D721Med (cell line): ENCODE measurements at regions not wholly inside any gene's neighbourhood (a gene's known extent, or its start where the extent isn't known, plus 50 kb on each side); places are given as distances from the start of the nearest gene placed in this dataset.

Experiments used
- DNase-seq: peaks from one replicate; pipeline ENCODE4 v3.0.0; 2011; ENCODE audit warnings: low spot score; ENCODE audit not compliant: insufficient read length
- FAIRE-seq: peaks from 2 replicates; lab custom pipeline; 2011; peaks lifted over from hg19 to GRCh38; lab: Jason Lieb, UNC
- TF ChIP-seq, protein P1 (sequence below): IDR thresholded peaks from 2 replicates; pipeline ENCODE4 v1.5.1; 2012; ENCODE audit warnings: mild to moderate bottlenecking, control low read depth; ENCODE audit not compliant: insufficient read depth; ENCODE audit errors: missing control alignments

DNA sequence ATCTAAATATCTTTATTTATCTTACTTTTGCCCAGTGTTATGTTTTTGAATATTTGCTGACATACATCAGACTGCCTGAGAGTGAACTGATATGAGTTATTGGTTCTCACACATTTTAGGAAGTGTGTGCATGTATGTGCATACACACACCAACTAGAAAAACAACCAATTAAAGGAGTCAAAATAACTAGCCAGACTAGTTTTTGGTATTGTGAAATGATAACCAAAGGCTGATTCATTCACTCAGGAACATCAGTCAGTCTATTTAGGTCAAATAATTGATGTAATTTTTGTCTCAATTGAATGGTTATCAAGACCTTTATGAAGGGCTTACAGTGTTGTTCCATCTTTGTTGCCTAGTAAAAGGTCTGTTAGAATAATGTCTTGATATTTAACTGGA, 369.3 kb upstream of the VRK2 start:
- TF ChIP-seq, protein P1, sequence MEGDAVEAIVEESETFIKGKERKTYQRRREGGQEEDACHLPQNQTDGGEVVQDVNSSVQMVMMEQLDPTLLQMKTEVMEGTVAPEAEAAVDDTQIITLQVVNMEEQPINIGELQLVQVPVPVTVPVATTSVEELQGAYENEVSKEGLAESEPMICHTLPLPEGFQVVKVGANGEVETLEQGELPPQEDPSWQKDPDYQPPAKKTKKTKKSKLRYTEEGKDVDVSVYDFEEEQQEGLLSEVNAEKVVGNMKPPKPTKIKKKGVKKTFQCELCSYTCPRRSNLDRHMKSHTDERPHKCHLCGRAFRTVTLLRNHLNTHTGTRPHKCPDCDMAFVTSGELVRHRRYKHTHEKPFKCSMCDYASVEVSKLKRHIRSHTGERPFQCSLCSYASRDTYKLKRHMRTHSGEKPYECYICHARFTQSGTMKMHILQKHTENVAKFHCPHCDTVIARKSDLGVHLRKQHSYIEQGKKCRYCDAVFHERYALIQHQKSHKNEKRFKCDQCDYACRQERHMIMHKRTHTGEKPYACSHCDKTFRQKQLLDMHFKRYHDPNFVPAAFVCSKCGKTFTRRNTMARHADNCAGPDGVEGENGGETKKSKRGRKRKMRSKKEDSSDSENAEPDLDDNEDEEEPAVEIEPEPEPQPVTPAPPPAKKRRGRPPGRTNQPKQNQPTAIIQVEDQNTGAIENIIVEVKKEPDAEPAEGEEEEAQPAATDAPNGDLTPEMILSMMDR, result no peak
- FAIRE-seq (no peak), DNase-seq (no peak)

GRCh38 chr2:57681650-57682049, 365.0 kb upstream of the VRK2 start:
- no peak for FAIRE-seq
- TF ChIP-seq, protein P1, result no peak

GRCh38 chr2:57685032-57685431, 361.6 kb upstream of the VRK2 start:
- no peak for FAIRE-seq
- no peak for DNase-seq
- TF ChIP-seq, protein P1, result no peak

More at GRCh38 chr2:57681650-57682049, 365.0 kb upstream of the VRK2 start:
- DNase-seq, result no peak

GRCh38 chr2:57692395-57692794, 354.2 kb upstream of the VRK2 start:
- DNase-seq, result no peak
- FAIRE-seq, result no peak
- TF ChIP-seq, protein P1, result no peak

DNA sequence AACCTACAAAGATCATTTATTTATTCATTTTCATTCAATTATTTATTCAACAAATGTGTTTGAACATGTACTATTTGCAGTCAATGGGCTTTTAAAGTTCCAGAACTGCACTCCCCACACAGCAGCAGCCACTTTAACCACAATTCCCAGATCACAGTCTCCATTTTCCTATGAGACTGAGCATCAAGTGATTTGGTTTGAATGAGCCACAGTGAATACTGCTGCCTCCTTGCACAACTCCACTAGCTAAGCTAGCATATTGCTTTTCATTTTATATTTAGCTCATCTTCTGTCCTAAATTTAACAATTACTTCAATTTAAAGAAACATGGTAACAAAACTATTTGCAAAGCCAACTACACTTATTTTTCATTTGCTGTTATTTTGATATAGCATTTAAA, 353.4 kb upstream of the VRK2 start:
- DNase-seq (no peak), FAIRE-seq (no peak)
- TF ChIP-seq, protein P1, result no peak

DNA sequence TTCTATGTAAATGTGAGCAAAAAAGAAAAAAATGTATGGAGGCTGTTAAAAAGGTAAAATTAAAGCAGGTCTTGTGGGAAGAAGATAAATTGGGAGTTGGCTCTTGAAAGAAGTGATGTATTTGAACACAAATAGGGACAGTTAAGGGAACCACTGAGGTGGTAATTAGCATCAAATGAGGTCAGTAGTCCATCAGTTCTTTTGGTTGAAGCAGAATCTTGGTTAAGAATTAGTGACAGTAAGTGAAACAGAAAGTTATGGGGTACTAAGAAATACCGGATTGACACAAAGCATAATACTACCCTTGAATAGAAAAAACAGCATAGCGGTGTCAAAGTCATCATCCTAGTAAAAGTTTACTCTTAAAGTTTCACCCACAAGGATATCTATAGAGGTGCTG, 352.6 kb upstream of the VRK2 start:
- TF ChIP-seq, protein P1, result no peak
- FAIRE-seq (no peak), DNase-seq (no peak)

DNA sequence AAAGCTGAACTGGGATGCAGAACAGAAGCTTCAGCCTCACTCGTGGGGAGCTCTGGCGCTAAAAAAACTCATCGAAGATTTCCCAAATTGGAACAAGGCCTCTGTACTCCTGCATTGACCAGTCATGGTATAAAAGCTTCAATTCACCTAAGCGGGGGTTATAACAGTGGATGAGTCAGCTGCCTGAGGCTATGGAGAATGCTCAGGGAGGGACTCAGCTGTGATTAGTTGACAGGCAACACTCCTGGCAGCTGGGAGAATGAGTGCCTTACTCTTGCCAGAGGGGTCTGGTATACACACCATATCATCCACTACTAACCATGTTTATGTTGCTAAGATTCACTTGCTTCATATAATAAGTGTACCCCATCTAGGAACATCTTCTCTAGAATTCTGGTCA, 350.6 kb upstream of the VRK2 start:
- FAIRE-seq (no peak), DNase-seq (no peak)
- TF ChIP-seq, protein P1, result no peak
